GM19240 (cell line): ENCODE measurements at regions not wholly inside any gene's neighbourhood (a gene's known extent, or its start where the extent isn't known, plus 50 kb on each side); places are given as distances from the start of the nearest gene placed in this dataset.
"Not testable (repeated sequence)": the region's sequence is repeated elsewhere in the genome, so short reads cannot be mapped to it uniquely, and the experiment has no call there.

ENCODE experiments used
- DNase-seq: peaks from one replicate; pipeline ENCODE4 v3.0.0; 2011; ENCODE audit warnings: low spot score; ENCODE audit not compliant: insufficient read length

DNA sequence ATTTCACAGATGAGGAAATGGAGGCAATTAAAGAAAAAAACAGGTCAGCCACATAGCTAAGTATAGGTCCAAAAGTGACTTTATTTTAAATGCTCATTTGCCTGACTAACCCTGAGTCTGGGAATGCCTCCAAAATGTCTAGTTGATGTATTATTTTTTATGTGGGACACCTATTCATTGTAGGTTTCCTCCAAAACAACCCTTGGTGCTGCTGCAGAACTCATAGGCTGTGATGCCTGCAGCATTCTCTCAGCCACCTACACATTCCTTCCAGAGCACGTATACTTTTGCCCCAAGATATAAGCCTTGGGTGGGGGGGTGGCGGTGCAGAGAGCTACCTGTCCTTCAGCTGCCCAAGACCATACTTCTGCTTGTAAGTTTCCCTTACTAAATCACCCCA, 77.4 kb downstream of the MSX2 start:
- DNase-seq = no peak

DNA sequence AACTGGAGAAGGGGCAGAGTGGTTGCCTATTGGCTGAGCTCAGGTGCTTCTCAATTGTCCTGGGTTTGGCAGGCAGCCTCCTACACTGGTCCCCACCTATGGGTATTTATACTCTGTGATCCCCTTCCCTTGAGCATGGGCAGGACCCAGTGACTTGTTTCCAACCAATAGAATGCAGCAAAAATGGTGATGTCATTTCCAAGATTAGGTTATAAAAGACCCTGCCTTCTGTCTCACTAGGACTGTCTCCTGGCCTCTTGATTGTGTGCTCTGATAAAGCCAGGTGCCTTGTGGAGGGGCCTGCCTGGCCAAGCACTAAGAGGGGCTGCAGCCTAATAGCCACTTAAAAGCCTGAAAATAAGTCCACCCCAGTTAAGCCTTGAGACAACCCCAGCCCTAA, 76.1 kb downstream of the MSX2 start:
- no peak for DNase-seq

GRCh38 chr5:174799121-174799520, 74.7 kb downstream of the MSX2 start:
- no peak for DNase-seq

DNA sequence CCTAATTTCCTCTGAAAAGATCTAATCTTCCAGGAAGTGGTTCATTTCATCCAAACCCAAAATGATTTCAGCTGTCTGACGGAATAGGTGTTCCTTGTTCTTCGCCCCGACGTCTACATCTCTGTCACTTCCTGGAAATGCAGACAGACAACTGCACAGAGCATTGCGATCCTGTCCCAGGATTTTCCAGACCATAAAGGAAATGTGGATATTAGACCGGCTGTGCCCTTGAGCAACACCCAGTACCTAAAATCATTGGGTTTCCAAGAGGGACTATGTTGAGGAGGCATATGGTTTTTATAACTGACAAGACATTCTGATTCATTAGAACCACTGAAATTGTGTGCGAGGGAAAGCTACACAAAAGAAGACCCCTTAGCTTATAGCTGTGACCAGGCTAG, 74.2 kb downstream of the MSX2 start:
- DNase-seq = no peak

DNA sequence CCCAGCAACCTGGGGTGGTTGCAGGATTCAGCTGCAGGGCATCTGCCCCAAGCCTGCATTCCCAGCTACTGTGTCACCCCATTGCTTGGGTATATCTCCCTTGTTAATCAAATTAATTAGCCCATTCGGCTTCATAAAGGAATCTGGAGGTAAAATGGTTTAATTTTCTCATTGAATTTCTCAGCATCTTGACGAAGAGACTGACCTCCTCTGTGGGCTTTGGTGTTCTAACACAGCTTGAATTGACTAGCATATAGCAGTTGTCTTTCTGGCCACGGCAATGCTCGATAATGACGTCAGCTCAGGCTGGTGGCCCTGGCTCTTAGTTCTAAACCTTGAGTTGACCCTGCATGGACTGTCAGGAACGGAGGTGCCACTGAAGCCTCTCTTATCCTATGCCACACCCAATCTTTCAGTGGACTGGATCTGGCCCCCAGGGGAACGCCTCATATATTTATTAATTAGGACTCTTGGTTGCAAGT, 72.4 kb downstream of the MSX2 start:
- no peak for DNase-seq

DNA sequence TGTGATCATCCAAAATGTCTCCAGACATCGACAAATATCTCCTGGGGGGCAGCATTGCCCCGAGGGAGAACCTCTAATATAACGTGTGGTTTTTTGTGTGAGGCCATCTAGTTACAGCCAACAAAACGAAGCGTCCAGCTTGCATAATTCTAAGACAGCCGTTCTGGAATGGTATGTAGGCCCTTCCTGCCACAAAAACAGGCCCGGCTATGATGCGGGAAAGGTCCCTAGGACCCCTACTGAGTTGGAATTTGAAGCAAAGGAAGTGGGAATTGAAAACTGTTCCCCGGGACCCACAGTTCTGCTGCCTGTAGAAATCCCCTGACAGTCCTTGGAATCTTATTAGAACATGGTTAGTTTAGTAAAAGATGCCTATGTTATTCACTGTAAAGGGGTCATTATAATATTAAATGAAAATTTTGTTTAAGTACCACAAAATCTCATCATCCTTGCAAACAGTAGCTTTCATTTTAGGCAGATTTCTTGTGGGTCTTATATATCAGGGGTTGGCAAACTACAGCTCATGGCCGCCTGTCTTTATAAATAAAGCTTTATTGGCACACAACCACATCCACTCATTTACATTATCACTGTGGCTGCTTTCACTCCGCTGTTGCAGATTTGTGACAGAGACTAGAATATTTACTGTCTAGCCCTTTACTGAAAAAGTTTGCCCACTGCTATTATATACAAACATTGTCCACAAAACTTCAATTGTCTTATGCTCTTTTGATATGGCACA, 70.7 kb downstream of the MSX2 start:
- no peak for DNase-seq

DNA sequence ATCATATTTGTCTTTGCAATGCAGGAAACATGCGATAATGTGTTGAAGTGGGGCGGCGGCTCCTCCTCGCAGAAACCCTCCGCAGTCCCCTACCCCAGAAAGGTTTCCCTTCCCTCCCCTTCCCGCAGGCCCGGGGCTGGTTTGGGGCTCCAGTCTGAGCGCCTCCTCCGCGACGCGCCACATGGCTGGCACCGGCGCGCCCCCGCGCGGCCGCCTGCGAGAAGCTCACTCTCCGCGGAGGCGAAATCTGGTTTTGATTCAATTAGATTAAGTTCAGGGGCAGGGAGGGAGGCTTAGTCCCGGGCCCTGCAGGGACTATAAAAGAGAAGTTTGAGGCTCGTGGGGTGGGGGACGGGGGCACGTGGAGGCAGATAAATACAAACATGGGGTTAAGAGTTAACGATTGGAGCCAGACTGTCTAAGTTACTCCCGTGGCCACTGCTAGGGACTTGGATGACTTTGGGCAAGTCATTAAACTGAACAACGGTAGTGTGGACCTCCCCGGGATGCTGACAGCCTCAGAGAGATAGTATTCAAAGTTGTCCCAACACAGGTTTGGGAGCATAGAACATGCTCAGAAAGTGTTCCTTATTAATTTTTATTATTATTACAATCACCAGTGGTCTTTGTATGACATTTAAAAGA, 69.4 kb downstream of the MSX2 start:
- peak; percentile 18 for DNase-seq

GRCh38 chr5:174793076-174793475, 68.7 kb downstream of the MSX2 start:
- no peak for DNase-seq

DNA sequence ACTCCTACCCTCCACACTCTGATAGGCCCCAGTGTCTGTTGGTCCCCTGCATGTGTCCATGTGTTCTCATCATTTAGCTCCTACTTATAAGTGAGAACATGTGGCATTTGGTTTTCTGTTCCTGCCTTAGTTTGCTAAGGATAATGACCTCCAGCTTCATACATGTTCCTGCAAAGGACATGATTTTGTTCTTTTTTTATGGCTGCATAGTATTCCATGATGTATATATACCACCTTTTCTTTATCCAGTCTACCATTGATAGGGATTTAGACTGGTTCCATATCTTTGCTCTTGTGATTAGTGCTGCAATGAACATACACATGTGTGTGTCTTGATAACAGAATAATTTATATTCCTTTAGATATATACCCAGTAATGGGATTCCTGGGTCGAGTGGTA, 67.9 kb downstream of the MSX2 start:
- not testable (repeated sequence) for DNase-seq

GRCh38 chr5:174790906-174791305, 66.5 kb downstream of the MSX2 start:
- DNase-seq = no peak

GRCh38 chr5:174789596-174789995, 65.2 kb downstream of the MSX2 start:
- no peak for DNase-seq

DNA sequence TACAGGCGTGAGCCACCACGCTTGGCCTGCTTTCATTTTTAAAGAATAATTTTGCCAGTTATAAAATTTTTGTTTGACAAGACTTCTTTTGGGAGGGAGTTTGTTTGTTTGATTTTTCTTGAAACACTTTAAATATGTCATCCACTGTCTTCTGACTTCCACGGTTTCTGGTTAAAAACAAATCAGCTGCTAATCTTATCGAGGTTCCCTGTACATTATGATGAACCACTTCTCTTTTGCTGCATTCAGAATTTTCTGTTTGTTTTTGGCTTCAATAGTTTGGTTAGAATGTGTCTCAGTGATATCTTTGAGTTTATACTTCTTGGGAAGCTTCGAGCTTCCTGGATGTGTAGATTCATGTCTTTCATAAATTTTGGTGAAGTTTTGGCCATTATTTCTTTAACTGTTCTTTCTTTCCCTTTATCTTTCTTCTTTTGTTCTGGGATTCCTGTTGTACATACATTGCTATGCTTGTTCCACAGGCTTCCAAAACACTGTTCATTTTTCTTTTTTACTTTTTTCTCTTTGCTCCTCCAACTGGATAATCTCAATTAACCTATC, 60.8 kb downstream of the MSX2 start:
- DNase-seq = no peak
